ENCODE measurements at regions not wholly inside any gene's neighbourhood (a gene's known extent, or its start where the extent isn't known, plus 50 kb on each side); places are given as distances from the start of the nearest gene placed in this dataset.

GRCh38 chr14:87073880-87074570 is 919.0 kb downstream of the GALC start (continued):
- no peak for TF ChIP-seq SKIL (IDR thresholded peaks at IDR 0.05; ENCODE audit: low read depth, poor library complexity, severe bottlenecking)

GRCh38 chr14:87067591-87067990 is 925.4 kb downstream of the GALC start:
- Histone ChIP-seq H4K20me1 (ENCODE audit: control insufficient read depth, insufficient read depth) (no peaks in the 10 kb centered on the region), H3K36me3 (ENCODE audit: control insufficient read depth in 2 of 2, insufficient read depth in 2 of 2, low read length in 1 of 2) (no peaks in the 10 kb centered on the region), H3K4me3 (no peak overlapping the region), H3K9me3 (replicated peaks; ENCODE audit: control insufficient read depth, insufficient read depth, low read length) (no peaks in the 10 kb centered on the region), H3K4me2 (ENCODE audit: control insufficient read depth, insufficient read depth) (no peak overlapping the region), H3K79me2 (ENCODE audit: control insufficient read depth, insufficient read depth, low read length) (no peaks in the 10 kb centered on the region), H3K4me1 (ENCODE audit: control insufficient read depth, insufficient read depth, low read length) (no peaks in the 10 kb centered on the region), H3K27ac (ENCODE audit: control insufficient read depth, insufficient read depth) (no peak overlapping the region), H2AFZ (ENCODE audit: control insufficient read depth, low read depth, low read length) (no peak overlapping the region), H3K27me3 (replicated peaks in 1 of 2; ENCODE audit: control insufficient read depth in 2 of 2, insufficient read depth in 2 of 2, low read length in 1 of 2) (no peaks in the 10 kb centered on the region), H3K9ac (ENCODE audit: control insufficient read depth, insufficient read depth, low read length) (no peak overlapping the region)
- CTCF ChIA-PET = no interaction called here
- POLR2A ChIA-PET = no interaction called here
- intact Hi-C loops (cut with micrococcal nuclease; ENCODE audit: unreplicated experiment) (loop anchor here (5.0 kb wide), 1 partner anchor 50 kb away; no protein-coding TSS in a partner anchor), in situ Hi-C loops (cut with MboI) (no loop called here)
- SMC1A ChIA-PET (ENCODE audit: uncharacterized antibody, unreplicated experiment) = interaction anchor here (0.6 kb wide), 1 partner anchor 546 kb away, joined by 3 read pairs; no protein-coding TSS in a partner anchor
- RAD21 ChIA-PET (ENCODE audit: unreplicated experiment) = no interaction called here
- ATAC-seq (no peak), FAIRE-seq (no peak), DNase-seq (ENCODE audit: low read depth, low spot score) (no peak)
- 42% methylated on average over 11 of the region's 11 CpGs for WGBS (ENCODE audit: insufficient coverage, insufficient replicate concordance, low lambda C conversion rate, missing lambda C conversion rate)
- BruUV-seq (replicated peaks) = no TSS peak
- no peak for TF ChIP-seq SREBF2 (IDR thresholded peaks at IDR 0.05; ENCODE audit: low read length)
- TF ChIP-seq ZNF217 (IDR thresholded peaks at IDR 0.05) = no peak
- no peak for TF ChIP-seq TCF7 (IDR thresholded peaks at IDR 0.05; ENCODE audit: borderline replicate concordance)
- no peak for TF ChIP-seq SUZ12 (IDR thresholded peaks at IDR 0.05; ENCODE audit: unreplicated experiment)
- no peak for TF ChIP-seq PBX3 (IDR thresholded peaks at IDR 0.05; ENCODE audit: insufficient replicate concordance, low read depth, low read length)
- no peak for TF ChIP-seq USF1 (IDR thresholded peaks at IDR 0.05; ENCODE audit: borderline replicate concordance, extremely low read length, insufficient read depth, low read depth, low read length)
- no peak for TF ChIP-seq TCF12 (IDR thresholded peaks at IDR 0.05; ENCODE audit: low read depth, low read length)
- TF ChIP-seq PAX5 (IDR thresholded peaks at IDR 0.05; ENCODE audit: borderline replicate concordance, low read depth, low read length) = no peak
- TF ChIP-seq RELB (IDR thresholded peaks at IDR 0.05; ENCODE audit: low read depth) = no peak
- TF ChIP-seq SPI1 (IDR thresholded peaks at IDR 0.05; ENCODE audit: borderline replicate concordance, insufficient read depth, low read depth, low read length) = no peak
